OCI-LY1 (cell line): ENCODE measurements at regions not wholly inside any gene's neighbourhood (a gene's known extent, or its start where the extent isn't known, plus 50 kb on each side); places are given as distances from the start of the nearest gene placed in this dataset.

Experiments
- CTCF ChIP-seq: fragments of 200-600 bp; sonication (generic), shearing (Covaris generic); IDR thresholded peaks from 2 replicates; pipeline ENCODE4 v1.5.1; 2017; ENCODE audit warnings: mild to moderate bottlenecking, antibody characterized with exemption, low read length, moderate library complexity, mixed read lengths
- EZH2 ChIP-seq: fragments of 200-600 bp; sonication (generic), shearing (Covaris generic); IDR thresholded peaks from 2 replicates; pipeline ENCODE4 v1.8.0; 2017; ENCODE audit warnings: borderline replicate concordance, mixed run types, mild to moderate bottlenecking, antibody characterized with exemption, low read length, moderate library complexity, mixed read lengths

- no peak for TF ChIP-seq CTCF
- no peak for TF ChIP-seq EZH2
These were observed 121.7 kb downstream of the CMPK2 start for GRCh38 chr2:6744038-6744437.
